22Rv1 (cell line): ENCODE measurements at regions not wholly inside any gene's neighbourhood (a gene's known extent, or its start where the extent isn't known, plus 50 kb on each side); places are given as distances from the start of the nearest gene placed in this dataset.

Experiments used
- H3K27ac ChIP-seq: fragments of 450-650 bp; 2 replicates; pipeline ENCODE4 v1.5.1; 2017
- ZFX ChIP-seq: fragments of 450-650 bp; IDR thresholded peaks from 2 replicates; pipeline ENCODE4 v1.6.1; 2017; ENCODE audit warnings: antibody characterized with exemption, borderline replicate concordance
- TF ChIP-seq, protein P1 (sequence below): fragments of 450-650 bp; IDR thresholded peaks from 2 replicates; pipeline ENCODE4 v1.5.1; 2017; ENCODE audit warnings: mild to moderate bottlenecking

DNA sequence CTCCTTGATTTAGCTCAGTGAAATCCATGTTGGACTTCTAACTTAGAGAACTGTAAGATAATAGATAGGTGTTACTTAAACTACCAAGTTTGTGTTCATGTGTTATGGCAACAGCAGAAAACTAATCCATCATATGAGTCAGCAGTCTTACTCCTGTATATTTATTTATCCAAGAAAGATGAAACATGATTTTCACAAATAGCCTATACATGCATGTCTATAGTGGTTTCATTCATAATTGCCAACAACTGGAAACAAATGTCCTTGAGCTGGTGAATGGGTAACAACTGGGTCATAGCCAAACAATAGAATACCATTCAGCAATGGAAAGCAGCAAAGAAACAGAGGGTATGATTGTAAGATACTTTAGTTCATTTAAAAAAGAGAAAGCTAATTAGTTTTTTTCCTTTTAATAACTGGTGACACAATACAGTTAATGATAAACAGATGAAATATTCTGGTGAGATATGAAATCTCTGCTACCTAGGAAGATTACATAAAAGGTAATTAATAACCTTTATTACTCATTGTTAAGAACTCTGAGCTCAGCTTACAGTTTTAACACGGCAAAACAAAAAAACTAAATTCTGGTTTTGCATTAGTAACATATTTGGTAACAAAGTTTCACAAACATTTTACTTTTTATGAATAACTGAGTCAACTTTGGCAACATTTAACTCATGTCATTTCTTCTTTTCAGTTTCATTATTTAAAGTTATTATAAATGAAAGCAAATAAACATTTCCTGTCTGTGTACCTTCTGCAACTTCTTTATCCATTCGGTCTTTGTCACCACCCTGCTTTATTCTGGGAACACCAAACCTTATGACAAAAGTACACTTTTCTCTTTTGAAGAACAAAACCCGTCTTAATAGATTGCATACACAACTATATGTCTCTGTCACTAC lies 181.3 kb downstream of the LIG4 start:
- TF ChIP-seq, protein P1, sequence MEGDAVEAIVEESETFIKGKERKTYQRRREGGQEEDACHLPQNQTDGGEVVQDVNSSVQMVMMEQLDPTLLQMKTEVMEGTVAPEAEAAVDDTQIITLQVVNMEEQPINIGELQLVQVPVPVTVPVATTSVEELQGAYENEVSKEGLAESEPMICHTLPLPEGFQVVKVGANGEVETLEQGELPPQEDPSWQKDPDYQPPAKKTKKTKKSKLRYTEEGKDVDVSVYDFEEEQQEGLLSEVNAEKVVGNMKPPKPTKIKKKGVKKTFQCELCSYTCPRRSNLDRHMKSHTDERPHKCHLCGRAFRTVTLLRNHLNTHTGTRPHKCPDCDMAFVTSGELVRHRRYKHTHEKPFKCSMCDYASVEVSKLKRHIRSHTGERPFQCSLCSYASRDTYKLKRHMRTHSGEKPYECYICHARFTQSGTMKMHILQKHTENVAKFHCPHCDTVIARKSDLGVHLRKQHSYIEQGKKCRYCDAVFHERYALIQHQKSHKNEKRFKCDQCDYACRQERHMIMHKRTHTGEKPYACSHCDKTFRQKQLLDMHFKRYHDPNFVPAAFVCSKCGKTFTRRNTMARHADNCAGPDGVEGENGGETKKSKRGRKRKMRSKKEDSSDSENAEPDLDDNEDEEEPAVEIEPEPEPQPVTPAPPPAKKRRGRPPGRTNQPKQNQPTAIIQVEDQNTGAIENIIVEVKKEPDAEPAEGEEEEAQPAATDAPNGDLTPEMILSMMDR = no peak
- H3K27ac ChIP-seq = no peak overlapping the region

- TF ChIP-seq ZFX = no peak
- TF ChIP-seq, protein P1 = no peak
- H3K27ac ChIP-seq = no peak overlapping the region
Measured at GRCh38 chr13:108031865-108032264, 183.5 kb downstream of the LIG4 start.

- no peak overlapping the region for H3K27ac ChIP-seq
- TF ChIP-seq ZFX = no peak
- TF ChIP-seq, protein P1 = no peak
Measured at GRCh38 chr13:108030769-108031168, 184.6 kb downstream of the LIG4 start.

DNA sequence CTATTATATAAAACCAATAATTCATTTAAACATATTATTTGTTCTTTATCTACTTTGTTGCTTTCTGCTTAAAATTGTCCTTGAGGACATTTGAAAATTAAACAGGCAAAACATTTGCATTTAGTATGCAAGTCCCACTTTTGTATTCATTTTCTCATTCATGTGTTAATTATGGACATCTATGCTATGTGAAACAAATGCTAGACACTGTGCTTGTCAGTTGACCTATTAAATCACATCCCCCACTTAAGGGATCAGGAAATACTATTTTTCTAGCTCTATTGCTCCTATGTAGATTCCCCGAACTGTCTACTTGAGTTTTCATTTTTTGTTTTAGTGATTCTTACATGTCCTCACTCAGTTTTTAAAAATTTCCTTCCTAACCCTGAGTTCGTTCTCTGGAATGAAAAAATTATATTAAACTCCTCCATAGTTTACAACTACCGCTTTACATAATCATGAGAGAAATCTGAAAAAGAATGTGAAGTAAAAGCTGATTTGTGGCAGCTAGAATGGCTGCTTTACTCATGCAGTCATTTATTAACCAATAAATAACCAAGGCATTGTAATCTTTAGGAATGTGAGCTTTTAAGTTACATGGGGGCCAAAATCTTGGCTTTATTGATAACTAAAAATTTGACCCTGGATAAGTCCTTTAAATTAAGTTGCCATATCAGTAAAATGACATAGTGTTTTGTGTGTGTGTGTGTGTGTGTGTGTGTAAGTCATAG lies 188.5 kb downstream of the LIG4 start:
- H3K27ac ChIP-seq = no peak overlapping the region
- no peak for TF ChIP-seq ZFX
- TF ChIP-seq, protein P1 = no peak

DNA sequence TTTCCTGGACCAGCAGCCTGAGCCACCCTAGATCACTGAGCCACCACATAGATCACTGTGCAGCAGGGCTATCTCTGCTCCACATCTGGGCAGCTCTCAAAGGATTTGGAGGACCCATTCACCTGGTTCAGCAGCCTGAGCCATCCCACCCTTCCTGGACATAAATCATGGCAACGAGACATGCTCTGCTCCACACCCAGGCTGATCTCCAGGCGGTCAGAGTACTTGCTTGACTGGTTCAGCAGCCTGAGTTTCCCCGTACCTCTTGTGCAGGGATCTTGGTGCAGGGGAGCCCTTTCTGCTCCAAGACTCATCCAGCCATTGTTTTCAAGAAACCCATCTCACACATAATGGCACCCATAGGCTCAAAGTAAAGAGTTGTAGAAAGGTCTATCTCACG lies 195.3 kb downstream of the LIG4 start:
- no peak for TF ChIP-seq ZFX
- TF ChIP-seq, protein P1 = no peak
- H3K27ac ChIP-seq = no peak overlapping the region

GRCh38 chr13:108018371-108018870 lies 196.9 kb downstream of the LIG4 start:
- no peak for TF ChIP-seq ZFX
- TF ChIP-seq, protein P1 = no peak
- no peak overlapping the region for H3K27ac ChIP-seq

DNA sequence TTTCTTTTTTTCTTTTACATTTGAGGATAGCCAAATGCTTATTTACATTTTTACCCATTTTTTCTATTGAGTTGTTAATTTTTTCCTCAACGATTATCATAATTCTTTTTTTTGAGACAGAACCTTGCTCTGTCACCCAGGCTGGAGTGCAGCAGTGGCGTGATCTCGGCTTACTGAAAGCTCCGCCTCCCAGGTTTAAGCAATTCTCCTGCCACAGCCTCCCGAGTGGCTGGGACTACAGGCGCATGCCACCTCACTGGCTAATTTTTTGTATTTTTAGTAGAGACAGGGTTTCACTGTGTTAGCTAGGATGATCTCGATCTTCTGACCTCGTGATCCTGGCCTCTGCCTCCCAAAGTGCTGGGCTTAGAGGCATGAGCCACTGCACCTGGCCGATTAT lies 208.7 kb downstream of the LIG4 start:
- no peak overlapping the region for H3K27ac ChIP-seq
- TF ChIP-seq ZFX = no peak
- TF ChIP-seq, protein P1 = no peak
